Transverse colon (tissue), 4 donors: ENCODE measurements at regions not wholly inside any gene's neighbourhood (a gene's known extent, or its start where the extent isn't known, plus 50 kb on each side); places are given as distances from the start of the nearest gene placed in this dataset.
"Not testable (repeated sequence)": the region's sequence is repeated elsewhere in the genome, so short reads cannot be mapped to it uniquely, and the experiment has no call there.

Experiments used
- DNase-seq: peaks from one replicate; pipeline ENCODE4 v3.0.0-alpha.2; 2019
- H3K27ac ChIP-seq, 4 donors: fragments of 200-600 bp; sonication (generic); 2 replicates each; pipeline ENCODE4 v1.5.1; 2016 to 2018; ENCODE audit warnings: inconsistent platforms in 4 of 4
- H3K27me3 ChIP-seq: fragments of 200-600 bp; sonication (generic); 2 replicates; pipeline ENCODE4 v1.5.1; 2017; ENCODE audit warnings: inconsistent platforms
- H3K36me3 ChIP-seq, 4 donors: fragments of 200-600 bp; sonication (generic); 2 replicates each; pipeline ENCODE4 v1.5.1; 2017 to 2019; ENCODE audit warnings: inconsistent platforms in 4 of 4
- H3K4me1 ChIP-seq, 4 donors: fragments of 200-600 bp; sonication (generic); 2 replicates each; pipeline ENCODE4 v1.5.1; 2017 to 2020; ENCODE audit warnings: inconsistent platforms in 4 of 4
- H3K4me3 ChIP-seq, 4 donors: fragments of 200-600 bp; sonication (generic); 1 replicate in 1 of 4; 2 replicates in 3 of 4; pipeline versions ENCODE4 v1.5.1 to v1.6.1; 2017 to 2019; ENCODE audit warnings: inconsistent platforms in 4 of 4
- H3K9me3 ChIP-seq, 2 donors: fragments of 200-600 bp; sonication (generic); 2 replicates each; pipeline ENCODE4 v1.5.1; 2017 to 2019; ENCODE audit warnings: inconsistent platforms in 2 of 2
- WGBS, 2 donors: methylation state at CpG; one replicate each; pipeline ENCODE4 v1.1.5; 2018; ENCODE audit warnings: low coverage in 1 of 2; 5-methylcytosine and 5-hydroxymethylcytosine counted together
- in situ Hi-C, 4 donors: fragments of 200-750 bp; cut with MboI; loops; one replicate each; pipeline versions ENCODE4 v1.15.0 to v1.15.1; 2017; ENCODE audit warnings: low sequenced_read_pairs in 3 of 4, low pct_ligation_motif_present in 1 of 4, low pct_unique_long_range_greater_than_20kb in 1 of 4
- intact Hi-C: fragments of 100-400 bp; cut with DNase I; formaldehyde crosslinking; loops from one replicate; pipeline ENCODE4 v1.15.1; 2023; ENCODE audit warnings: low total_unique reads

DNA sequence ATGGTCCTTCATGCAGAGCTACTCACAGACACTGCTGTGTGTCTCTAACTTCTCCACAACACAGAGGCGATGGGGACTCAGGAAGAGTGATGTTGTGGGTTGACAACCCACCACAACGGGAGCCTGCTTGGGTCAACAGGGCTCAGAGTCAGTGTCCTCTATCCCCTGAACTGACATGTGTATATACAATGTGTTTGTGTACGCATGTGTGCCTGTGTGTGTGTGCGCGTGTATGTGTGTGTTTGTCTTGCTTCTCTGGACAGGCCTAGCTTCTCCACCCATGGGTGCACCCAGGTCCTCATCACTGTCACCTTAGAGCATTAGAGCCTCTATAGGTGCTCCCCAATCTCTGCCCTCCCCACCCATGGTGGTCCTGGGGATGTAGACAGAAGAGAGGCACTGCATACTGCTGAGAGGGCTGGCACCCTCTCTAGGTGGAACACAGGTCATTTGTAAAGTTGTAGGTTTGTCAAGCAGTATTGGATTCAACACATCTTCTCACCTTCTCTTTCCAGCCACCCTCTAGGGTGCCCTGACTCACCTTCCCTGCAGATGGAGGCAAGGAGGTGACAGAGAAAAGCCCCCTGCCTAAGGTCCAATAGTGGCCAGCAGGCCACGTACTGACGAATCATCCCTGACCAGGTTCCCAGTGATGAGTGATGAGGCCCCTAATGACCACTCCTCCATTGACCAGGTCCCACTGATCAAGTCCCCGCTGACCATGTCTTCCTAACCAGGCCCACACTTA lies 249.5 kb downstream of the CWH43 start:
- intact Hi-C loops: not testable (repeated sequence)

DNA sequence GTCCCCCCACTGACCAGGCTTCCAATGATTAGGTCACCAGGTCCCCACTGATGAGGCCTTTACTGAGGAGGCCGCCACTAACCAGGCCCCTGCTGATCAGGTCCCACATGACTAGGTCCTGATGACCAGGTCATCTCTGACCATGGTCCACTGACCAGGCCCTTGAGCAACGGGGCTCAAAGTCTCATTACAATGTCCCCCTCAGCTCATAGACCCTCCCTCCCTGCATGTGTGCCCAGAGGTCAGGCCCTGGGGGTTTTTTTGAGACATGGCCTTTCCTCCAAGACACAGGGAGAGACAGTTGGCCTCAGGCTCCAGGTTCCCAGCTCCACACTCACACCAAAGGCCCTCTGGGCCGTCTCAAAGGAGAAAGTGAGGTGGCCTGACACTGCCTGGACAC lies 250.4 kb downstream of the CWH43 start:
- H3K27me3 ChIP-seq, H3K4me3 ChIP-seq, DNase-seq, H3K9me3 ChIP-seq, intact Hi-C loops, H3K4me1 ChIP-seq, H3K27ac ChIP-seq, H3K36me3 ChIP-seq, in situ Hi-C loops: not testable (repeated sequence)
- 38% methylated on average over 3 of the region's 3 CpGs; no CpG with 5 or more reads in 1 of the 2 donors for WGBS, 2 donors

More for the DNA sequence above, 249.5 kb downstream of the CWH43 start:
- 83% methylated on average over 7 of the region's 8 CpGs; no CpG with 5 or more reads in 1 of the 2 donors for WGBS, 2 donors
- H3K4me1 ChIP-seq, H3K27me3 ChIP-seq, H3K27ac ChIP-seq, H3K9me3 ChIP-seq, H3K4me3 ChIP-seq, in situ Hi-C loops, H3K36me3 ChIP-seq, DNase-seq: not testable (repeated sequence)

DNA sequence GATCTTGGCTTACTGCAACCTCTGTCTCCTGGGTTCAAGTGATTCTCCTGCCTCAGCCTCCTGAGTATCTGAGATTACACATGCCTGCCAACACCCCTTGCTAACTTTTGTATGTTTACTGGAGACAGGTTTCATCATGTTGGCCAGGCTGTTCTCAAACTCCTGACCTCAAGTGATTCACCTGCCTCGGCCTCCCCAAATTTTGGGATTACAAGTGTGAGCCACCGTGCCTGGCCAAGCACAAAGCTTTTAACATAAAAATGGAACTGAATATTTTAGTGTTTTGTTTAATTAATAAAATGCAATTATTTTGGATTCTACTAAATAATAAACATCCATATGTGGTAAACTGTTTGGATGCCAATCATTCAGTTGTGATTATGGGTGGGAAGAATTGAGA lies 255.2 kb downstream of the CWH43 start:
- H3K27me3 ChIP-seq, intact Hi-C loops, H3K4me3 ChIP-seq, DNase-seq, H3K36me3 ChIP-seq, H3K27ac ChIP-seq, in situ Hi-C loops, H3K4me1 ChIP-seq, H3K9me3 ChIP-seq: not testable (repeated sequence)
- 82% methylated on average over 2 of the region's 2 CpGs; no CpG with 5 or more reads in 1 of the 2 donors for WGBS, 2 donors

DNA sequence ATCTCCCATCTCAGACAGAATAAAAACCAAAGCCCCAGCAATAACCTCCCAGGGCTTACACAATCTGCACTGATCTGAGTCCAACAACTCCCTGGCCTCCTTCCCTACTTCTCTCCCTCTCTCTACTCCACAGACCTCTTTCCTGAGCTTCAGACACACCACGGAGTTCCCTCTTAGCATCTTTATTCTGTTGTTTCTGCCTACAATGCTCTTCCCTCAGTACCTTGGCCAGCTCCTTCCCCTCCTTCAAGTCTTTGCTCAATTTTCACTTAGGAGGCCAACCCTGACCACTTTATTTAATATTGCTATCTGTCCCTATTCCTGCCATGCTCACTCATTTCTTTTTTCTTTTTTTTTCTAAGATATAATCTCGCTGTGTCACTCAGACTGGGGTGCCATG lies 276.7 kb downstream of the CWH43 start:
- H3K27ac ChIP-seq, DNase-seq, H3K4me3 ChIP-seq, H3K27me3 ChIP-seq, intact Hi-C loops, H3K9me3 ChIP-seq, H3K4me1 ChIP-seq, H3K36me3 ChIP-seq, in situ Hi-C loops: not testable (repeated sequence)
- WGBS, 2 donors: 39 to 71% methylated on average over 2 of the region's 2 CpGs

DNA sequence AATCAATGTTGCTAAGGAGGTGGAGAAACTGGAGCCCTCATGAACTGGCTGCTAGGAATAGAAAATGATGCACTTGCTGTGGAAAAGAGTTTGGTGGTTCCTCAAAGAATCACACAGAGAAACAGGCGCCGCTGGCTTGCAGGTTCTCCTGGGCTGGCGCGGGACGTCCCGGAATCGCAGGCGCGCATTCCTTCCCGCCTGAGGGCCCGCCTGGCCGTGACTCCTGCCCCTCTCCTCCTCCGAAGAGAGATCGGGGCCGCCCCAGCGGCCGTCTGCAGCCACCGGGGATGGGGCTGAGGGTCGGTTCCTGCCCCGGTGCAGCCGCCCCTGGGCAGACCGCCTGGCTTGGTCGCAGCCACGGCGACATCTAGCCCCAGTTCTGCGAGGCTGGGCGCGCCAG lies 284.4 kb downstream of the CWH43 start:
- H3K36me3 ChIP-seq, H3K4me1 ChIP-seq, H3K27ac ChIP-seq, H3K4me3 ChIP-seq, intact Hi-C loops, DNase-seq, in situ Hi-C loops, H3K27me3 ChIP-seq, H3K9me3 ChIP-seq: not testable (repeated sequence)
- 86% methylated on average over 25 of the region's 28 CpGs; no CpG with 5 or more reads in 1 of the 2 donors for WGBS, 2 donors

DNA sequence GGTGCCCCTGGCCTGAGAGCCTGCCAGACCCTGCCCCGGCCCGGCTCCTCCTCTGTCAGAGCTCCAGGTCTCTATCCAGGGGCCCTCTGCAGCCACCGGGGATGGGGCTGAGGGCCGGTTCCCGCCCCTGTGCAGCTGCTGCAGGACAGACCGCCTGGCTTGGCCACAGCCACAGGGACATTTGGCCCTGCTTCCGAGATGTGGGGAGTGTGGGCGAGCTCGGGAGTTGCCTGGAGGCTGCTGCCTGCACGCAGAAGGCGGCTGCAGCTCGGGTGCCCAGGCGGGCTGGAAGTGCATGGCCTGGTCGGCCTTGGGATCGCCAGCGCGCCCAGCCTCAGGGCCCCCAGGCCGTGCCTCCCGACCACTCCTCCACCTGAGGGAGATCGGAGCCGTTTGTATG lies 284.8 kb downstream of the CWH43 start:
- in situ Hi-C loops, intact Hi-C loops, H3K9me3 ChIP-seq, H3K4me3 ChIP-seq, H3K4me1 ChIP-seq, DNase-seq, H3K36me3 ChIP-seq, H3K27ac ChIP-seq, H3K27me3 ChIP-seq: not testable (repeated sequence)
- WGBS, 2 donors: 74% methylated on average over 18 of the region's 21 CpGs; no CpG with 5 or more reads in 1 of the 2 donors

DNA sequence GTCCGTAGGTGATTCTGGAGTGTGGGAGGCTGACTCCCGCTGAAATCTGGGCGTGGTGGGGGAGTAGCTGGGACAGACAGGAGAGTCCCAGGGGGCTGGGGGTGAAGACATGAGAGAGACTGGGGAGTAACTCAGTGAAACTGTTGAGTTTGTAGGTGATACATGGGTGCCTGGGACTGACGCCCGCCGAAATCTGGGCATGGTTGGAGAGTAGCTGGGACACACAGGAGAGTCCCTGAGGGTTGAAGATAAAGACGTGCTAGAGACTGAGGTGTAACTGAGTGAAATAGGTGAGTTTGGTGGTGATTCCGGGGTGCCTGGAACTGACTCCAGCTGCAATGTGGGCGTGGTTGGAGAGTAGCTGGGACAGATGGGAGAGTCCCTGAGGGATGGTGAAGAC lies 299.8 kb downstream of the CWH43 start:
- intact Hi-C loops, H3K4me3 ChIP-seq, in situ Hi-C loops, H3K36me3 ChIP-seq, H3K4me1 ChIP-seq, H3K27me3 ChIP-seq, H3K9me3 ChIP-seq, DNase-seq, H3K27ac ChIP-seq: not testable (repeated sequence)
- 85 to 100% methylated on average over 3 to 5 of the region's 9 CpGs for WGBS, 2 donors

DNA sequence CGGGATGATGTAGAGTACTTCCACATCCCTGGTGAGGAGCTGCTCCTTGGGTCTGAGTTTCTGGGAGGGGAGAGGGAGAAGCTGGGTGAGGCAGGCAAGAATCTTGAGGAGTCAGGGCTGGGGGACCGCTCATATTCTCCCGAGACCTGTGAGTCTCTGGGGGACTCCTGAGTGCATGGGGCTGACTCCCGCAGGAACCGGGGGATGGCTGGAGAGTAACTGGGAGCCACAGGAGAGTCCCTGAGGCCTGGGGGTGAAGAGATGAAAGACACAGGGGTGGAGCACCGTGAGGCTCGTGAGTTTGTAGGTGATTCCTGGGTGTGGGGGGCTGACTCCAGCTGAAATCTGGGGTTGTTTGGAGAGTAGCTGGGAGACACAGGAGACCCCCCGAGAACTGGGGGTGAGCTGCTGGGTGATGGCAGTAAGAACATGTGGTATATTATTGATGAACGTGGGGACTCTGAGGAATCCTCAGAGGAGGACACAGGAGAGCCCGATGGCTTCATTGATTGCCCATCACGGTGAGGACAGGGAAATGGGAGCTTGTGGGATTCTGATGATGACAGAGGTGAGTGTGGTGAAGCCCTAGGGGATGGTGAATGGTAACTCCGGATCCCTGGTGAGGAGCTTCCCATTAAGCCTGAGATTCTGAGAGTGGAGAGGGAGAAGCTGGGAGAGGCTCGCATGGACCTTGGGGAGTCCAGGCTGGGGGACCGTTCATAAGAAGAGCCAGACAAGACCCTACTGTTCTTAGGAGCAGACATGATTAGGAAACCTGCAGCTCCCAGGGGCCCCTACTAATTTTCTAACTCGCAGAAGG lies 301.1 kb downstream of the CWH43 start:
- H3K9me3 ChIP-seq, H3K4me1 ChIP-seq, H3K27me3 ChIP-seq, DNase-seq, in situ Hi-C loops, H3K36me3 ChIP-seq, H3K27ac ChIP-seq, H3K4me3 ChIP-seq, intact Hi-C loops: not testable (repeated sequence)
- 86 to 88% methylated on average over 15 of the region's 15 CpGs for WGBS, 2 donors

DNA sequence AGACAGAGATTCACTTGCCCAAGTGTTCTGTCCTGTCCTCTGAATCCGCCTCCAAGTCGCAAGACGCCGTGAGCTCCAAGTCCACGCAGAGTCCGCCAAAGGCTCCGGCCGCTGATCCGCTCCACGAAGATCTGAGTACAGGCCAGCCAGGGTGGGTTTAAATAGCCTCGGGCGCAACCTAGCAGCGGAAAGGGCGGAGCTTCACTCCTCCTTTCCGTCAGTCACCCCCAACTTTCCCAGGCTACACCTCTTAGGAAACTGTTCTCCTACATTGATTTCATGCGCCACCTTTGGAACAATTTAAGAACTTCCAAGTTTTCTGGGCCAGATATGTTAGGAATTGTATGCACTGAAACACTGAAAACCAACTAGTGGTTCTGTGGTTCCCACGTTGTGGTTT lies 301.8 kb downstream of the CWH43 start:
- WGBS, 2 donors: 88 to 90% methylated on average over 17 of the region's 17 CpGs
- H3K27ac ChIP-seq, H3K27me3 ChIP-seq, H3K4me1 ChIP-seq, in situ Hi-C loops, H3K36me3 ChIP-seq, H3K4me3 ChIP-seq, H3K9me3 ChIP-seq, DNase-seq, intact Hi-C loops: not testable (repeated sequence)

DNA sequence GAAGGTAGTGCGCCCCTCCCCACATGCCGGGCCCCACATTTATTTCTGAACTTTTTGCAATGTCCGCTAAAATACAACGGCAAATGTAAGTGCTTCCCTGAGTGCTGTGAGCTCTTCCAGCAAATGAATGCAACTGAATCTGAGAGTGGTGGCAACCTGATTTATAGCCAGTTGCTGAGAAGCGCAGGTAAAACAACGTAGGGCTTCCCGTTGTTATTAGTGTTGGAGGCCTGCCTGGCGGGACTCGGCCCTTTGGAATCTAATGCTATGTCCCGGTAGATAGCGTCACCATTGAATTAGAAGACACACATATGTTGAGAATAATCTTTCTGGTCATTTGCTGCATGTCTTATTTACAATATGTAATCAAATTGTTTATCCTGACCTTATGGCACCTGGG lies 302.7 kb downstream of the CWH43 start:
- not testable (repeated sequence) for DNase-seq
- 89 to 96% methylated on average over 9 to 11 of the region's 11 CpGs for WGBS, 2 donors

More for the DNA sequence above, 302.7 kb downstream of the CWH43 start:
- H3K4me3 ChIP-seq, H3K27ac ChIP-seq, H3K36me3 ChIP-seq, H3K9me3 ChIP-seq, H3K4me1 ChIP-seq, in situ Hi-C loops, intact Hi-C loops, H3K27me3 ChIP-seq: not testable (repeated sequence)
